ENCODE measurements at regions not wholly inside any gene's neighbourhood (a gene's known extent, or its start where the extent isn't known, plus 50 kb on each side); places are given as distances from the start of the nearest gene placed in this dataset.

- FAIRE-seq (no peak), DNase-seq (ENCODE audit: low read depth, low spot score) (no peak)
- Histone ChIP-seq H3K27me3 (ENCODE audit: control insufficient read depth in 2 of 2, insufficient read depth in 2 of 2, low read length in 2 of 2) (no peaks in the 10 kb centered on the region), H4K20me1 (replicated peaks; ENCODE audit: control insufficient read depth, extremely low read depth, insufficient read depth, low read length) (no peaks in the 10 kb centered on the region), H3K36me3 (ENCODE audit: control insufficient read depth in 2 of 2, extremely low read depth in 1 of 2, insufficient read depth in 2 of 2, low read length in 2 of 2) (no peaks in the 10 kb centered on the region), H3K9me1 (replicated peaks; ENCODE audit: control insufficient read depth, extremely low read depth, insufficient read depth, low read length) (no peaks in the 10 kb centered on the region), H3K9me3 (replicated peaks; ENCODE audit: control insufficient read depth, insufficient read depth, low read length) (no peaks in the 10 kb centered on the region), H3K4me1 (ENCODE audit: control insufficient read depth, extremely low read depth, insufficient read depth, low read length) (no peaks in the 10 kb centered on the region), H3K79me2 (ENCODE audit: control insufficient read depth, insufficient read depth, low read length) (no peaks in the 10 kb centered on the region), H2AFZ (ENCODE audit: low read depth, low read length) (no peak overlapping the region), H3K4me3 (replicated peaks in 1 of 3; ENCODE audit: insufficient read depth in 1 of 3, low read depth in 1 of 3, low read length in 3 of 3) (no peak overlapping the region), H3K27ac (ENCODE audit: insufficient read depth, low read depth, low read length) (no peak overlapping the region), H3K4me2 (ENCODE audit: insufficient read depth, low read length) (no peak overlapping the region), H3K9ac (replicated peaks; ENCODE audit: extremely low read depth, insufficient read depth, low read length) (no peak overlapping the region)
- ChIA-PET POLR2A (no interaction called here), CTCF (interaction anchor here (1.7 kb wide), 1 partner anchor 9 kb away, joined by 4 read pairs; no protein-coding TSS in a partner anchor)
- intact Hi-C loops (cut with micrococcal nuclease): no loop called here
- dilution Hi-C loops (cut with MboI; ENCODE audit: extremely low pct_ligation_motif_present, low sequenced_read_pairs): no loop called here
- TF ChIP-seq POLR2A (IDR thresholded peaks at IDR 0.05; ENCODE audit: low read depth, low read length) (no peak), EZH2 (IDR thresholded peaks at IDR 0.05; ENCODE audit: borderline replicate concordance, low read depth, low read length, severe bottlenecking) (no peak), MAX (IDR thresholded peaks at IDR 0.05; ENCODE audit: insufficient read depth, insufficient read length) (no peak), JUN (IDR thresholded peaks at IDR 0.05; ENCODE audit: borderline replicate concordance, insufficient read depth, insufficient read length, low read depth) (no peak), POLR2AphosphoS5 (IDR thresholded peaks at IDR 0.05; ENCODE audit: insufficient read depth, low read depth, low read length) (no peak), GATA2 (IDR thresholded peaks at IDR 0.05; ENCODE audit: insufficient read depth, insufficient read length, low read depth, low read length) (no peak), CTCF (IDR thresholded peaks at IDR 0.05; ENCODE audit: extremely low read depth in 1 of 2, insufficient read depth in 1 of 2, low read depth in 1 of 2, low read length in 2 of 2) (no peak), FOS (IDR thresholded peaks at IDR 0.05; ENCODE audit: borderline replicate concordance, insufficient read depth, low read length) (no peak), MYC (IDR thresholded peaks at IDR 0.05; ENCODE audit: low read depth, low read length) (no peak)
- no TSS peak for BruUV-seq (replicated peaks)
These were observed 631.6 kb upstream of the EPHA6 start for GRCh38 chr3:96182756-96183155.

Data from endothelial cell of umbilical vein (primary cell).